COLO829 (cell line): ENCODE measurements at regions not wholly inside any gene's neighbourhood (a gene's known extent, or its start where the extent isn't known, plus 50 kb on each side); places are given as distances from the start of the nearest gene placed in this dataset.
A peak's percentile ranks its signal among the peaks of the same experiment; 100 is the strongest.

ENCODE experiments used
- DNase-seq: peaks from one replicate; pipeline ENCODE4 v3.0.0; 2012; ENCODE audit warnings: low spot score

DNA sequence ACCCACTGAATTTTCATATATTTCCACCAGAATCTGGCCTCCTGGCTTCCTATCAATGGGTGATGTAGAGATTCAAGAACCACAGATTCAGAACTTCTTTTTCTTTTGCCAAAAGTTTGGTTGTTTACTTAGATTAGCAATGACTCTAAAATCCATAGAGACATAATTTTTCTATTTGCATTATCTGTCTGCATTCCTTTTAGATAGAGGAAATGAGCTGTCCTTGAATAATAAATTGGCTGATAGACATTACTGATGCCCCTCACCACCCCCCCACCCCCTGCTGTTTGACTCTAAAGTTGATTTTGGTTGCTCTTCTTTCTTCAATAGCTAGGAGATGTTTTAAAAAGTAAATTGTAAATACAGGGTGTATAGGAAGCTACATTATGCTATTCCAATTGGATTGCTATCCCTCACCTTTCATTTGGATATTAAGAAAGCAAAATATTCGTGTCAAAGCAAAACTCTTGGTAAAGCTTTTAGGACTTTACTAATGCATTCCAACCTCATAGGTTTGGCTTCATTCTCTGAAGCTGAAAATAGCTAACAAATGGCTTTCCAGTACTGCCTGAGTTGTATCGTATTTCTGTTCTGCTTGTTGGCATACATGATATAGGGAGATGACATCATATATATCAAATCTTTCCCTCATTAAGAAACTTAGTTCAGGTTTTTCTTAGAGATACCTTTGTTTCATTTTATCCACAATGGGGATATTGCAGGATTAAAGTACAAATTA, 606.0 kb downstream of the ARL4A start:
- no peak for DNase-seq

DNA sequence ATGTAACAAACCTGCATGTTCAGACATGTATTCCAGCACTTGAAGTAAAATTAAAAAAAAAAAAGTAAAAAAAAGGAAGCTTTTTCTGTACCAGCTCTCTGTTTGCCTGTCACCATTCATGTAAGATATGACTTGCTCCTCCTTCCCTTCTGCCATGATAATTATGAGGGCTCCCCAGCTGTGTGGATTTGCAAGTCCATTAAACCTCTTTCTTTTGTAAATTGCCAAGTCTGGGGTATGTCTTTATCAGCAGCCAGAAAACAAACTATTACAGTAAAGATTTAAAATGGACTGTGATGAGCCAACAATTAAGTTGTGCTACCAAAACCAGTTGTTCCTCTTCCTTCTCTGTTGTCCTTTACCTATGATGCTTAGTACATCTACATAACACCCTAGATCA, 619.6 kb downstream of the ARL4A start:
- no peak for DNase-seq

DNA sequence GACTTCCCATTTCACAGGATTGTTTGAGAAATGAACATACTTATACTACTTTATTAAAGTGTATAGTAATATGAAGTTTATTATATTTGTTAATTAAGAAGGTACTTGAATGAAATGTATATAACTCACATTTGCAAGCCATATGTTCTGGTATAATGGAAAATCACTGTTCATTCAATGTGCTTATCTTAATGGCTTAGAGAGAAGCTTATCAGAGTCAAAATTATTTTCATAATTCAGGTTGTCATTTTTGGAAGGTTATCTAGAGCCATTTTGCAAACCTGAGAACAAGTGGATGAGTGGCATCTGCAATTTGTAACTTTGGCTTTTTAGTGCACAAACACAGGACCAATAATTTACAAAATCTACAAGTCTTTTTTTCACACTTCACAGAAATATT, 621.0 kb downstream of the ARL4A start:
- DNase-seq = no peak

- DNase-seq = no peak
Measured at GRCh38 chr7:13309535-13309934, 622.1 kb downstream of the ARL4A start.

DNA sequence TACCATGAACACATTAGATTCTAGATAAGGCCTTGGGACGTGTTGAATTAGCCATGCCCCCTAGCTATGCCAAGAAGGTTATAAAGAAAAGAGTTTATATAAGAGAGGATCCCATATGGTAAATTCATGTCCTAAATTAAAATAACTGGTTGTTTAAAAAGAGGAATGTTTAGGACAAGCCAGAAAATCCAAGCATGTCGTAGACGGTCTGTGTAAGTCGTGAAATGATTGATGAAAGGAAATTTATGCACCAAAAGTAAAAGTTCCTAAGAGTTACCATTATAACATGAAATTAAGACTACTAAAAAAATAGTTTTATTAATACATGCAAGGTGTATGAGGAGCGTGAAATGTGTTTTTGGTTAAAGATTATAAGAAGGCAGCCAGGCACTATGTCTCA, 624.9 kb downstream of the ARL4A start:
- DNase-seq = no peak

GRCh38 chr7:13320333-13320732, 632.9 kb downstream of the ARL4A start:
- DNase-seq = no peak

- DNase-seq = no peak
Measured at GRCh38 chr7:13321316-13321715, 633.9 kb downstream of the ARL4A start.

- DNase-seq = no peak
Measured at GRCh38 chr7:13322126-13322525, 634.7 kb downstream of the ARL4A start.

- no peak for DNase-seq
Measured at GRCh38 chr7:13327669-13328068, 640.2 kb downstream of the ARL4A start.

DNA sequence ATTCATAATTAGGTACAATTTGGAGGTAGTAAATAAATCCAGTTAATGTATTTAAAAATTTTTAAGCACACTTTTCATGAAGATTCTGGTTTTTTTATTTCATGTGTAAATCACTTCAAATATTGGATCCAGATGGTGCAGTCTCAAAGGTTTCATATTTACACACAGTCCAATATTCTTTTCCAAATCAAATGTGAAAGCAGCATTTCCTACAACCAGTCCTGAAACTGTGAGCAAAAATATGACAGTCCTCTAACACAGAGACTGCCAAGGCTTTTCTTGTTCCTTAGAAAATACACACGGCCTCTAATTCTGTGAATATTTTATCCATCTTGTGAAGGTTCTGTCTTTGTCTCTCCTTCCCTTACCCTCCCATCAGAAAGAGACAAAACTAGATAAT, 645.9 kb downstream of the ARL4A start:
- no peak for DNase-seq

DNA sequence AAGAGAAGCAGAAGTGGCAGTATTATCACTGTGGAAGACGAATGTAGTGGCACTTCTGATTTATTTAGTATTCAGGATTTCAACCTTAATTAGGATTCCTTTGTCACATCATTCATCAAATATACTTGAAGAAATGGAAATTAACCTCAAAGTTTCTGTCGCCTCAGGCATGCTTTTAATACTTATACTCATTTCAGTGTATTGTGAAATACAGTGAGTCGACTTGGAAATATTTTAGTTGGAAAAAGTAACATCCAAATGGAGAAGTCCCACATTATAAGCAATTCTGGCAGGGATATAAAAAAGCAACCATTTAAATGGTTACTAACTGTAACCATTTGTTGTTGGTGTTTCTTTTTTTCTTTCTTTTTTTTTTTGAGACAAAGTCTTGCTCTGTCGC, 648.8 kb downstream of the ARL4A start:
- no peak for DNase-seq

GRCh38 chr7:13352677-13353076, 636.8 kb downstream of the ETV1 start:
- DNase-seq = no peak

DNA sequence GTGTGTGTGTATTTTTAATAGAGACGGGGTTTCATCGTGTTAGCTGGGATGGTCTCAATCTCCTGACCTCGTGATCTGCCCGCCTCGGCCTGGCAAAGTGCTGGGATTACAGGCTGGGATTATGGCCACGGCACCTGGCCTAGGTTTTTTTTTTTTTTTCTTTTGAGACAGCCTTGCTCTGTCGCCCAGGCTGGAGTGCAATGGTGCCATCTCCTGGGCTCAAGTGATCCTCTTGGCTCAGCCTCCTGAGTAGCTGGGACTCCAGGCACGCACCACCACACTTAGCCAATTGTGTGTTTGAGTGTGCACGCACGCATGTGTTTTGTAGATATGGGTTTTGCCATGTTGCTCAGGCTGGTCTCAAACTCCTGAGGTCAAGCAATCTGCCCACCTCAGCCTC, 629.8 kb downstream of the ETV1 start:
- no peak for DNase-seq

DNA sequence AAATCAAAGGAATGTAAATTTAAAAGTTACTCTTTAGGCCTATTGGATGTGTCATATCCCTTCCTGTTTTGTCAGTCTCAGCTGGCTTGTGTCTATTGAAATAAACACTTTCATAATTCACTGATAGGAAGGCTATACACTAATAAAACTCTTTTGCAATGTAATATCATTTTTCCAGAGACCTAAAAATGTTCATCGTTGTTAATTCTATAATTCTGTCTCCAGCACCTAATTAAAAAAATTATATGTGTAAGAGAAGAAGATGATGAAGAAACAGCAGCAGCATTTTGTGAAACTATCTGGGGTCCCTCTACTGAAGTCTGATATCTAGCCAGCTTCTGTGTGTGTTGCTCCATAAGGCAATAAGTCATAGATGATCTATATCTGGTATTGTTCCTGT, 602.7 kb downstream of the ETV1 start:
- DNase-seq = no peak

DNA sequence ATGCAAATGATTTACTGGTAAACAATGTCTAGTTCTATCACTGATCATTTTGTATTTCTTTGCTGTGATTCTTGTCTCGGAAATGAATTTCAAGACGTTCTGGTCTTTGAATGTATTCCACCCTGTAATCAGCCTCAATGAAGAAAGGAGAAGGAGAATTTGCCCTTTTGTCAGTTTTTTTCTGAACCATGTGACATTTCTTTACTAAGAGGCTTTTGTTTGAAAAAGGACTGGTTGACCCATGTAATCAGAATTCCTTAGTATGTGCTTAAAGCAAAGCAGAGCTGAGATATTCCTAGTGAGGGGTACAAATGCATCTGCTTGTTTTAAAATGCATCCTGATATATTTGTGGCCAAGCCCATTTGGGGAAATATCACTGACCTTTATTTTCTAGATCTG, 581.6 kb downstream of the ETV1 start:
- DNase-seq = peak; percentile 71

- DNase-seq = no peak
Measured at GRCh38 chr7:13411151-13411550, 578.3 kb downstream of the ETV1 start.

DNA sequence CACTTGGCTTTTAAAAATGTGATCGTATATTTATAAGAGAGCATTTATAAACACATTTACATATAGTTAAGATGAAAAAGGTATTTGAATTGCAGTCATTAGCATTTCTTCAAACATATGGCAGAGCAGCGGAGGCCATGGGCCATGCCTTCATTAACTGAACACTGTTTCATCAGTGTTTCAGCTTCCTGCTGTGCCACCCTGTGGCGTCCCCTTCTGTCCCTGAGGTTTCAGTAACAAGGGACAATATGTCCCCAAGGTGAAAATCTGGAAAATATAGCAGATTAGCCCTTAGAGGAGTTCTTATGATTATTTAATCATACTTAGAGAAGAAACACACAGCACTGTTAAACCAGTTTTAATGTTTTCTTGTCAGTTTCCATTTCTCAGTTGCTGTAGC, 577.8 kb downstream of the ETV1 start:
- DNase-seq = no peak

- no peak for DNase-seq
Measured at GRCh38 chr7:13414181-13414580, 575.3 kb downstream of the ETV1 start.

DNA sequence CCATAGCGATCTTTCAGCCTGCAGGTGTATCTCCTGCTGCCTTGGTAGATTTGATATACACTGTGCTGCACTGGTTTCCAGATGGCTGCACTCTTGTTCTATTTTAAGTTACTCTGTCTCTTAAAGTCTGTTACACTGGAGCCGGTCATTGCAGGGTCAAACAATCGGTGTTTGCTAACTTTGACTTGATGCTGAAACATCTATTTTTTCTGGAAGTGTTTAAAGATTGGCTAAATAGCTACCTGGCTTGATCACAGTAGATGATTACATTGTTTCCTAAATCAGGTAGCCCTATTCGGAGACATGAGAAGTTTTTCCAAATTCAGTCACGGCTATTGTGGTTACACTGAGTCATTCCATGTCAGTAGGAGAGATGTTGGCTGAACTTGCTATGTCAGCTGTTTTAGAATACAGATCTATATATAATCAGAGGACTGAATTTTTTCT, 574.8 kb downstream of the ETV1 start:
- no peak for DNase-seq

GRCh38 chr7:13416071-13416470, 573.4 kb downstream of the ETV1 start:
- DNase-seq = no peak

GRCh38 chr7:13416544-13416943, 572.9 kb downstream of the ETV1 start:
- no peak for DNase-seq

DNA sequence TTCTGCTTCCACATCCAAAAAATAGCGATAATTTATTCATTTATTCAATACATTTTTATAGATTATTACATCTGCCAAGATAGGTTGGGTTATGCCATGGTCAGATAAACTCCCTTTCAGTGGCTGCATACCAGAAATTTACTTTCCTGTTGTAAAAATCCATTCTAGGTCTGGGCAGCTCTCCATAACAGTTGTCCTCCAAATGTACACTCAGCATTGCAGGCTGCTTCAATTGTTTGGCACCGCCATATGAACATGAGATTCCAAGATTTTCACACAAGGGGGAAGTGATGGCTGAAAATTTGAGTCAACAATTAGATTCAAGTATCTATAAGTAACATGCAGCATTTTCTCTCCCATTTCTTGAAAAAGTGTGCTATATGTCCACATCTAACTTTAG, 568.7 kb downstream of the ETV1 start:
- no peak for DNase-seq

DNA sequence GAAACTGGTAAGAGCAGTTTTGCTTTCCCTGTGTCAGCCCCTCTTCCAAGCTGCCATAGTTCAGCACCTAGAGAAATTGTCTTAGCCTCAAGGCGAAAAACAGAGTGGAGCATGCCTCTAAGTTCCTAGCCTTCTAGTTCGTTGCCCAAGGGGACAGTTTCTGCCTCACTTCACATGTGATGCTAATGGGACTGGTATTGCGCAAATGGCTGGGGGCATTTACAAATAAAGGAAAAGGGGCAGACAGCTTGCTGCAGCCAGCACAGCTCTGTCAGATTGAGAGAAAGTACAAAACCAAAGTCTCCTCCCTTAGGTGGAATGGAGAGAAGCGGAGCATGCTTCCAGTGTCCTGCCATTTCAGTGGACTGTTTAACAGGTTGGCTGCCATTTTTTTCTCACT, 567.7 kb downstream of the ETV1 start:
- DNase-seq = no peak

GRCh38 chr7:13433946-13434345, 555.5 kb downstream of the ETV1 start:
- DNase-seq = no peak

DNA sequence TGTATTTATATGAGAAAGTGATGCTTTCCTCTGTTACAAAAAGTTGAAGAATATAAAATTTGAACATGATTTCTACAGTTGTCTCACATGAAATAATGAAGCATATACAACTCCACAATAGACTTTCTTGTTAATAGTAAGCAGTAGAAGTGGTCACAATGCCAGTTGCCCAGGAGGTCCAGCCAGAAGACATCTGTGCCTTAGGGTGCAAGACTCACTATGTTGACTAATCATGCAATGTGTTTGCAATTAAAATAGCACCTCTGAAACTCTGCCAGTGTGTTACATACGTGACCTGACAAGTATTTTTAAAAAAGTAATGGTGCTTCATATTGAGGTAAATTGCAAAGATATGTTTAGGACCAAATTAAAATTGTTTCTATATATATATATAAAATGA, 547.2 kb downstream of the ETV1 start:
- DNase-seq = no peak
